ENCODE measurements at regions not wholly inside any gene's neighbourhood (a gene's known extent, or its start where the extent isn't known, plus 50 kb on each side); places are given as distances from the start of the nearest gene placed in this dataset.
A peak's percentile ranks its signal among the peaks of the same experiment; 100 is the strongest.

DNA sequence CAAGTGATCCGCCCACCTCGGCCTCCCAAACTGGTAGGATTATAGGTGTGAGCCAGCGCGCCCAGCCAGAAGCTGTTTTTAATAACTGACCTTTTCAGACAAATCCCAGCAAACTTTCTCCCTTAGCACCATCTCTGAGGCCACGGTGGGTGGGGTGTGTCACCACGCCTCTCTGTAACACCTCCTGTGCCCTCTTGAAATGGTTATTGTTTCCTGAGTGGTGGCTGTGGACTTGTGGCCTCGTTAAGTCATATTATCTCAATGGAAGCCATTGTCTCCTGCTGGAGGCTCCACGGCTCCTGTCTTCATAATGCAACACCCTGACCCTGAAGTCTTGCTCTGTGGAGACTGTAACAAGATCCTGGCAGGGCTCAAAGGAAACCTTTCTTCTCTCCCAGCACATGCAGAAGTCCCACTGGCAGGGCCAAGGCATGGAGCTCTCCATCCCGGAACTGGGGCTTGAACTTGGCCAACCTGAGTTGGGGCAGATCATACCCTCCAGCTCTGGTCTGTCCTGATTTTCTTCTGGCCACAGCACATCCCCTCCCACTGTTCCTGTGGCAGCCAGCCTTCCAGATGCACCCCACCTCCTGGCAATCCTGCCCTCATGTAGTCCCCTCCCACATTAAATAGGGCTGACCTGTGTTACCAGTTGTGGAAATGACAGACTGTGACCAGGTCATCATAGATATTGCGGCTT, 81.1 kb downstream of the SNX5 start:
- Histone ChIP-seq H3K18ac (ENCODE audit: low read length) (no peak overlapping the region), H2AFZ (ENCODE audit: low read length) (no peak overlapping the region), H2BK12ac (ENCODE audit: low read length) (no peak overlapping the region), H3K4ac (ENCODE audit: low read length) (no peak overlapping the region), H2BK15ac (ENCODE audit: low read length) (no peak overlapping the region), H3K79me1 (ENCODE audit: low read depth, low read length) (no peaks in the 10 kb centered on the region), H3K4me2 (ENCODE audit: insufficient read depth, low read length, poor library complexity, severe bottlenecking) (no peak overlapping the region), H3K14ac (ENCODE audit: low read length) (no peak overlapping the region), H2BK5ac (ENCODE audit: low read length) (no peak overlapping the region), H2AK5ac (ENCODE audit: low read depth, low read length) (no peak overlapping the region), H2BK120ac (ENCODE audit: low read depth, low read length) (no peak overlapping the region), H3K9ac (ENCODE audit: low read depth, low read length, poor library complexity) (no peak overlapping the region), H3K4me1 (ENCODE audit: control insufficient read depth in 2 of 2, insufficient read depth in 1 of 2, low read depth in 1 of 2, low read length in 2 of 2) (peaks cover 0 to 8% of the 10 kb centered on the region in 2 donors), H3K27ac (replicated peaks; ENCODE audit: low read length) (no peak overlapping the region), H3K36me3 (replicated peaks in 1 of 2; ENCODE audit: control insufficient read depth in 2 of 2, insufficient read depth in 2 of 2, low read length in 2 of 2) (no peaks in the 10 kb centered on the region), H3K9me3 (replicated peaks in 1 of 2; ENCODE audit: control insufficient read depth in 2 of 2, insufficient read depth in 1 of 2, low read depth in 1 of 2, low read length in 2 of 2) (peaks cover 0 to 2% of the 10 kb centered on the region in 2 donors), H3K23ac (ENCODE audit: low read depth, low read length, poor library complexity) (no peak overlapping the region), H4K91ac (ENCODE audit: low read depth, low read length, poor library complexity) (no peak overlapping the region), H3K27me3 (ENCODE audit: control insufficient read depth in 3 of 3, insufficient read depth in 3 of 3, low read depth in 1 of 3, low read length in 3 of 3) (peaks cover 0 to 14% (median 0%) of the 10 kb centered on the region in 3 experiments), H4K8ac (ENCODE audit: low read depth, low read length) (no peak overlapping the region), H3K4me3 (ENCODE audit: low read length in 2 of 2) (no peak overlapping the region)
- no CpG with 5 or more reads among the region's 10 CpGs for WGBS, 2 donors (ENCODE audit: extremely low coverage in 2 of 2, insufficient read length in 2 of 2, insufficient replicate concordance in 1 of 2)
- DNase-seq (ENCODE audit: low spot score), result no peak

DNA sequence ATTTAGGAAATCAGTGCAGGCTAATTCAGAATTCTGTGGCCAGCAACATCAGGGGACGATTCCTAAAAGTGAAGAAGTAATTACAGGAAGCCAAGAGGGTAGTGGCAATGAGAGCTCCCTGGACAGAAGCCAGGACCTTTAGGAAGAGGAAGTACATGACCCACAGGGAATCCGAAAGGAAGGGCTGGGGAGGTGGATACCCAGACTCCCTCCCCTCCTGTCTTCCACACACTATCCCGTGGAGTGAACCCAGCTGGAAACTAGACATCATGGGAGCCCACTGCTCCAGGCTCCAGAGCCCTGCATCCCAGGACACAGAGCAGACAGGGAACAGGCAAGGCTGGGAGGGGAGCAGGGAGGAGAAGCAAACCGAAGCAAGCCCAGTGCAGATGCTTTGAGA, 83.0 kb downstream of the SNX5 start:
- H3K14ac ChIP-seq (ENCODE audit: low read length), result no peak overlapping the region
- H2BK12ac ChIP-seq (ENCODE audit: low read length), result no peak overlapping the region
- H3K4me1 ChIP-seq (ENCODE audit: control insufficient read depth in 2 of 2, insufficient read depth in 1 of 2, low read depth in 1 of 2, low read length in 2 of 2), result peaks cover 0 to 8% of the 10 kb centered on the region in 2 donors
- no peak overlapping the region for H3K9ac ChIP-seq (ENCODE audit: low read depth, low read length, poor library complexity)
- H3K36me3 ChIP-seq (replicated peaks in 1 of 2; ENCODE audit: control insufficient read depth in 2 of 2, insufficient read depth in 2 of 2, low read length in 2 of 2), result no peaks in the 10 kb centered on the region
- H2AK5ac ChIP-seq (ENCODE audit: low read depth, low read length), result no peak overlapping the region
- no peaks in the 10 kb centered on the region for H3K79me1 ChIP-seq (ENCODE audit: low read depth, low read length)
- WGBS, 2 donors (ENCODE audit: extremely low coverage in 2 of 2, insufficient read length in 2 of 2, insufficient replicate concordance in 1 of 2), result no CpG with 5 or more reads among the region's 4 CpGs
- H3K18ac ChIP-seq (ENCODE audit: low read length), result peak overlapping the region; percentile 6
- H3K4me3 ChIP-seq (ENCODE audit: low read length in 2 of 2), result no peak overlapping the region
- no peak overlapping the region for H2BK15ac ChIP-seq (ENCODE audit: low read length)
- H3K4me2 ChIP-seq (ENCODE audit: insufficient read depth, low read length, poor library complexity, severe bottlenecking), result no peak overlapping the region
- peaks cover 0 to 16% (median 0%) of the 10 kb centered on the region in 3 experiments for H3K27me3 ChIP-seq (ENCODE audit: control insufficient read depth in 3 of 3, insufficient read depth in 3 of 3, low read depth in 1 of 3, low read length in 3 of 3)
- peaks cover 0 to 2% of the 10 kb centered on the region in 2 donors for H3K9me3 ChIP-seq (replicated peaks in 1 of 2; ENCODE audit: control insufficient read depth in 2 of 2, insufficient read depth in 1 of 2, low read depth in 1 of 2, low read length in 2 of 2)
- H4K8ac ChIP-seq (ENCODE audit: low read depth, low read length), result no peak overlapping the region
- H3K23ac ChIP-seq (ENCODE audit: low read depth, low read length, poor library complexity), result no peak overlapping the region
- H2BK120ac ChIP-seq (ENCODE audit: low read depth, low read length), result no peak overlapping the region
- no peak overlapping the region for H2BK5ac ChIP-seq (ENCODE audit: low read length)
- DNase-seq (ENCODE audit: low spot score), result no peak
- H3K27ac ChIP-seq (replicated peaks; ENCODE audit: low read length), result no peak overlapping the region
- no peak overlapping the region for H4K91ac ChIP-seq (ENCODE audit: low read depth, low read length, poor library complexity)
- H3K4ac ChIP-seq (ENCODE audit: low read length), result no peak overlapping the region
- H2AFZ ChIP-seq (ENCODE audit: low read length), result no peak overlapping the region

DNA sequence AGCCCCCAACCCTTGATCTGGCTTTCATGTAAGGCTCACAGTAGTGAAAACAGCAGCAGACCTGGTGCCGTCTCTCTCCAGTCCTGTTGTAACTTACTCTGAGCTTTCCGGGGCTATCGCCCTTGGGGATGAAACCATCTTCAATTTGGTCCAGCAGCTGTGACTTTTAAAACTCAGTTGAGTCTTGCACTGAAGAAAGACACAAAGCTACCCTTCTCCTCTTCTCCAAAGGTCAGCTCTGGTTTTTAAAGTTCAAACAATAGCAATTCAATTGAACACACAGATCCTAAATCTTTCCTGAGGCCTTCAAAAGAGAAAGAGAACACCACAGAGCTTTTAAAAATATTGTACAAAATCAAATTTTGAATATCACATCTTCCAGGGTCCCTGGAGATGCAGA, 83.5 kb downstream of the SNX5 start:
- no CpG with 5 or more reads among the region's 3 CpGs for WGBS, 2 donors (ENCODE audit: extremely low coverage in 2 of 2, insufficient read length in 2 of 2, insufficient replicate concordance in 1 of 2)
- Histone ChIP-seq H3K27me3 (ENCODE audit: control insufficient read depth in 3 of 3, insufficient read depth in 3 of 3, low read depth in 1 of 3, low read length in 3 of 3) (peaks cover 0 to 16% (median 0%) of the 10 kb centered on the region in 3 experiments), H2BK5ac (ENCODE audit: low read length) (no peak overlapping the region), H2AFZ (ENCODE audit: low read length) (no peak overlapping the region), H3K18ac (ENCODE audit: low read length) (no peak overlapping the region), H3K4me3 (ENCODE audit: low read length in 2 of 2) (no peak overlapping the region), H2AK5ac (ENCODE audit: low read depth, low read length) (no peak overlapping the region), H2BK12ac (ENCODE audit: low read length) (no peak overlapping the region), H2BK120ac (ENCODE audit: low read depth, low read length) (no peak overlapping the region), H3K4ac (ENCODE audit: low read length) (no peak overlapping the region), H3K27ac (replicated peaks; ENCODE audit: low read length) (no peak overlapping the region), H3K14ac (ENCODE audit: low read length) (no peak overlapping the region), H4K8ac (ENCODE audit: low read depth, low read length) (no peak overlapping the region), H3K36me3 (replicated peaks in 1 of 2; ENCODE audit: control insufficient read depth in 2 of 2, insufficient read depth in 2 of 2, low read length in 2 of 2) (no peaks in the 10 kb centered on the region), H3K4me2 (ENCODE audit: insufficient read depth, low read length, poor library complexity, severe bottlenecking) (no peak overlapping the region), H2BK15ac (ENCODE audit: low read length) (no peak overlapping the region), H4K91ac (ENCODE audit: low read depth, low read length, poor library complexity) (no peak overlapping the region), H3K4me1 (ENCODE audit: control insufficient read depth in 2 of 2, insufficient read depth in 1 of 2, low read depth in 1 of 2, low read length in 2 of 2) (peaks cover 0 to 8% of the 10 kb centered on the region in 2 donors), H3K9ac (ENCODE audit: low read depth, low read length, poor library complexity) (no peak overlapping the region), H3K23ac (ENCODE audit: low read depth, low read length, poor library complexity) (no peak overlapping the region), H3K9me3 (replicated peaks in 1 of 2; ENCODE audit: control insufficient read depth in 2 of 2, insufficient read depth in 1 of 2, low read depth in 1 of 2, low read length in 2 of 2) (no peaks in the 10 kb centered on the region), H3K79me1 (ENCODE audit: low read depth, low read length) (no peaks in the 10 kb centered on the region)
- DNase-seq (ENCODE audit: low spot score), result no peak

DNA sequence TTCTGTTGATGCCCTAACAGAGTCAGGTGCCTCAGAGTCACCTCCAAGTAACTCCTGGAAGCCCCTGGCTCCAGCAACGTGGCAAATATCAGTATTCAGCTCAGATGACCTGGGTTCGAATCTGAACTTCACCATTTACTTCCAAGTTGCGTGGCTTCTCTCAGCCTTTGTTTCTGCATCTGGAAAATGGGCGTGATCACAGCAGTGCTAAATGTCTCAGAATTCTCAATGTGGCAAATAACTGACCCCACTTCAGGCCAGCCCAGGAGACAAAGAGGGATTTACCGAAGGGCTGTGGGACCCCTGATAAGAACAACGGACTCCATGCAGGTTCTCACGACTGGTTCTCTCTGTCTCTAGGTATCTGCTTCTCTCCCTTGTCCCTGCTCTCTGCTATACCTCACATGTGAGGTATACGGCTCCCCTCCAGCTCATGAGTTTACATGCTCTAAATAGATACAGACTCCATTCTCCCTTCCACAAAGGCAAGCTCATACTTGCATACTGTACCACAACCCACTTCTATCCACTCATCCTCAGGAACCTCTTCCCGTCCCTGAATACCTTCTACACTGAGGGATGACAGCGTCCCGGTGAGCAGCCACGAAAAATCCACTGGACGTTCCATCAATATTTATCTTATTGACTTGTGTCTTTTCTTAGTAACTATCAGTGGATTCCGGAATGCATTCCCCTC, 84.1 kb downstream of the SNX5 start:
- H3K36me3 ChIP-seq (replicated peaks in 1 of 2; ENCODE audit: control insufficient read depth in 2 of 2, insufficient read depth in 2 of 2, low read length in 2 of 2), result no peaks in the 10 kb centered on the region
- H3K4me3 ChIP-seq (ENCODE audit: low read length in 2 of 2), result no peak overlapping the region
- no peak overlapping the region for H2AFZ ChIP-seq (ENCODE audit: low read length)
- H3K9ac ChIP-seq (ENCODE audit: low read depth, low read length, poor library complexity), result no peak overlapping the region
- peaks cover 0 to 8% of the 10 kb centered on the region in 2 donors for H3K4me1 ChIP-seq (ENCODE audit: control insufficient read depth in 2 of 2, insufficient read depth in 1 of 2, low read depth in 1 of 2, low read length in 2 of 2)
- H2BK15ac ChIP-seq (ENCODE audit: low read length), result no peak overlapping the region
- H3K23ac ChIP-seq (ENCODE audit: low read depth, low read length, poor library complexity), result no peak overlapping the region
- H3K14ac ChIP-seq (ENCODE audit: low read length), result no peak overlapping the region
- H4K8ac ChIP-seq (ENCODE audit: low read depth, low read length), result no peak overlapping the region
- H2BK120ac ChIP-seq (ENCODE audit: low read depth, low read length), result no peak overlapping the region
- DNase-seq (ENCODE audit: low spot score), result no peak
- H3K4ac ChIP-seq (ENCODE audit: low read length), result no peak overlapping the region
- no peak overlapping the region for H3K18ac ChIP-seq (ENCODE audit: low read length)
- no CpG with 5 or more reads among the region's 14 CpGs for WGBS, 2 donors (ENCODE audit: extremely low coverage in 2 of 2, insufficient read length in 2 of 2, insufficient replicate concordance in 1 of 2)
- H4K91ac ChIP-seq (ENCODE audit: low read depth, low read length, poor library complexity), result no peak overlapping the region
- no peak overlapping the region for H3K4me2 ChIP-seq (ENCODE audit: insufficient read depth, low read length, poor library complexity, severe bottlenecking)
- no peak overlapping the region for H2BK5ac ChIP-seq (ENCODE audit: low read length)
- no peaks in the 10 kb centered on the region for H3K79me1 ChIP-seq (ENCODE audit: low read depth, low read length)
- no peak overlapping the region for H3K27ac ChIP-seq (replicated peaks; ENCODE audit: low read length)
- no peaks in the 10 kb centered on the region for H3K9me3 ChIP-seq (replicated peaks in 1 of 2; ENCODE audit: control insufficient read depth in 2 of 2, insufficient read depth in 1 of 2, low read depth in 1 of 2, low read length in 2 of 2)
- H2BK12ac ChIP-seq (ENCODE audit: low read length), result no peak overlapping the region
- no peak overlapping the region for H2AK5ac ChIP-seq (ENCODE audit: low read depth, low read length)
- peaks cover 0 to 16% (median 0%) of the 10 kb centered on the region in 3 experiments for H3K27me3 ChIP-seq (ENCODE audit: control insufficient read depth in 3 of 3, insufficient read depth in 3 of 3, low read depth in 1 of 3, low read length in 3 of 3)

Measured in neuronal stem cell (in vitro differentiated cells).